ENCODE measurements at regions not wholly inside any gene's neighbourhood (a gene's known extent, or its start where the extent isn't known, plus 50 kb on each side); places are given as distances from the start of the nearest gene placed in this dataset.

DNA sequence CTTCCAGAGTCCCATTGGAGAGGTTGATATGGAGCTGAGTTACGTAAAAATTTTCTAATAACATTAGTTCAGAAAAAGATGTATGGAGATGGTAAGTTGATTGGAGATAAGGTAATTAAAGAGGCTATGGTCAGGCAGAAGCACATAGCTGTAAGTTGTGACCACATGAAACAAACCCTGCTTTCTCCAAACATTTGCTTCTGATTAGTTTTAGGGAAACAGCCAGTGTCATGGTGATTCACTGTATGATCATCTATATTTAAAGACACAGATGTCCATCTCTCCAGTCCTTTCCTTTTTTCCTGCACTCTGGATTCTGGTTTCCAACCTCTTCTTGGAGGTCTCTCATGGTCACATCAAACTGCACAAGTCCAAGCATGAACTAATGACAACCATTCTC is 1550.8 kb upstream of the PIK3C3 start:
- DNase-seq: no peak

DNA sequence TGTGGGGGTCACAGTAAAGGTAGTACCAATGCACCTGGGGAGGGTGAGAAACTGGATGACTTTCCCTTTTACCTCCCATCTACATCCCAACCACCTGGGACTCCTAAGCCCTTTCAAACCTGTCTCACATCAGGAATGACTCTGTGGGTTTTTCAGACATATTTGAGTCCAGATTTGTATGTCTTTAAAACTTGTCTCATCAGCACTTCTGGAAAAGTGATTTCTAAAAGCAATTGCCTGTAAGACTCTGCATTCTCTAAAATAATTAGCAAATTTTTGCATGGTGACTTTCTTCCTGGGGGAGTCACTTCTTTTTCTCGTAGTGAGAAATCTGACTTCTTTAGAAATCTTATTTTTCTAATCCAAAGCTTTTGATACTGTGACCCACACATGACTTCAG is 1553.0 kb upstream of the PIK3C3 start:
- DNase-seq: no peak

DNA sequence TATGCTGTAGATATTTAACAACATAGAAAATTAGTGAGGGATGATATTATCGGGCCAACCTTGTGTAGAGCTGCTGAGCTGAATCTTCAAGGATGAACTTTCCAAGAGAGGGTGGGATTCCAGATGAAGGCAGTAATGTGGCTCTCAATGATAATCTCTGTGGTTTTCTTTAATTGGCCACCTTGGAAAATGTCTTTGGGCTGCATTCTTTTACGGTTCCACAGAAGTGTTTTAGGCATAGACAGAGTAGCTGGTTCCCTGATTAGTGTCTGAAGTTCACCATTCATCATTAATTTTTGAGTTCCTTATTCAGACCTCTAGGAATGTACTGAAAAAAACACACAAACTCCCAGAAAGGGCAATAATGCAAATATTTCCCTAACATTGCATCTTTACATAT is 1566.9 kb upstream of the PIK3C3 start:
- no peak for DNase-seq

DNA sequence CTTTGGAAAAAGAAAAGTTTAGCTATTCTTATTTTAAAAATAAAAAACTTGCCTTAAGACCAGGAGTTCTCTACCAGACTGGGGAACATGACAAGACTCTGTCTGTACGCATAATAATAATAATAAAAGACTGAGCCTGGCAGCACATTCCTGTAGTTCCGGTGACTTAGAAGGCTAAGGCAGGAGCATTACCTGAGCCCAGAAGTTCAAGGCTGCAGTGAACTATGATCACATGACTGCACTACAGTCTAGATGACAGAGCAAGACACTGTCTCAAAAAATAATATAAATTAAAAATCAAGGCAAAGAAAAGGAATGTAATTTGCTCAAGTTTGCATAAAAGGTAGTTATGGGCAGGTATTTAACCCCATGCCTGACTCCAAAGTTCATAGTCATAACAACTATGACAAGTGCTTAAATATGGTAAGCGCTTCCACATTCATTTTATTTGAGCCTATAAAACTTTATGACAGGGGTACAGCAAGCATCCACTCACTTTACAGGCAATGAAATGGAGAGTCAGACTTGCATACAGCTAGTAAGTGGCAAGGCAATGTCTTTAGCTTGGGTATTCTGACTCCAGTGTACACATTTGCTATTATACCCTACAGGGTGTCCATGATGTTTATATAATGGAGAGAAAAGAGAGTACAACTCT is 1567.8 kb upstream of the PIK3C3 start:
- no peak for DNase-seq

DNA sequence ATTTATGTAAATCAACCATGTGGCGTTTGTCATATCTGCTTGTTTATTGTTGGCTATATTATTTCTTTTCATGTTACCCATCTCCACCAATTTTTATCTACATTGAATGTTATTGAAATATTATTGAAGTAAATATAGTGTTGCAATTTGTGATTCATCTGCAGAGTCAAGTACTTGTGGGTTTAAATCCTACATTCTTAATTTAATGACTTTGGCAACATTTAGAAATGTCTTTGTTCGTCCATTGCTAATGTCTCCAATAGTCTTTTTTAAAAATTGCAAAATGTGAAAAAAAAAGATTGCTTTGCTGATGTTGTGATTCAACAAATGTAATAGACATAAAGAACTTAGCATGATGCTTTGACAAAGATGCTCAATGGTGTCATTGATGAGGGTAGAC is 1572.8 kb upstream of the PIK3C3 start:
- no peak for DNase-seq

- no peak for DNase-seq
These were observed 1574.2 kb upstream of the PIK3C3 start for GRCh38 chr18:40380686-40381439.

- DNase-seq: no peak
These were observed 1579.2 kb upstream of the PIK3C3 start for GRCh38 chr18:40375837-40376236.

DNA sequence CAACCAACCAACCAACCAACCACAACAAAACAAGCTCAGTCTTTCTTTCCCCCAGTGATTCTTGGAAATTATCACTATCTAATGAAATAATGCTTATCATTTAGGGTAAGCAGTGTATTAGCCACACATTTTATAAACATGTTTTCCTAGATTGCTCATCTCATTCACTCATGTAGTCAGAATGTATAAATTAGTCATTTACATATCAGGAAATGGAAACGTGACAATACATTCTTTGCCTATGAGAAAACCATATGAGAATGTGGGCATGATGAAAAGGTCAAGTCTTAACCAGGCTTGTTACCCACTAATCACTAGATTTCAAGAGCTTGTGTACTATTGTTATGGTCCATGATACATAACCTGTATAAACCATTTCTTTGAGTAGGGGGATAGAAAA is 1583.4 kb upstream of the PIK3C3 start:
- DNase-seq: no peak

DNA sequence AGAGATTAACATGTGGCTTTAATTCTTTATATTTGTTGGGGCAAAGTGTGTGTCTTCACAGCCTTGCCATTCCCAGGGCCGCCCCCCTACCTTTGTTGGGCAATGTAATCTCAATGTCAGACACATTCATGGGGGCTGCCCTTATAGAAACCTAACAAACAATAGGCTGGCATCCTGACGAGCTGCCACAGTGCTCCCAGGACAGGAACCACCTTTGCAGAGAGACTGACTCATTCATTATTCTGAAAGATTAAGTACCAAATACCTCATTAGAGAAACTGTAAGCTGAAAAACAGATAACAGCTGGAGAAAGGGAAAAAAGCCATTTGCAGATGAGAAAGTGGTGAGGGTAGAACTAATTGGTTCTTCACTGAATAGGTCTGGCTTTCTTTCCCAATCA is 1587.5 kb upstream of the PIK3C3 start:
- DNase-seq: no peak

DNA sequence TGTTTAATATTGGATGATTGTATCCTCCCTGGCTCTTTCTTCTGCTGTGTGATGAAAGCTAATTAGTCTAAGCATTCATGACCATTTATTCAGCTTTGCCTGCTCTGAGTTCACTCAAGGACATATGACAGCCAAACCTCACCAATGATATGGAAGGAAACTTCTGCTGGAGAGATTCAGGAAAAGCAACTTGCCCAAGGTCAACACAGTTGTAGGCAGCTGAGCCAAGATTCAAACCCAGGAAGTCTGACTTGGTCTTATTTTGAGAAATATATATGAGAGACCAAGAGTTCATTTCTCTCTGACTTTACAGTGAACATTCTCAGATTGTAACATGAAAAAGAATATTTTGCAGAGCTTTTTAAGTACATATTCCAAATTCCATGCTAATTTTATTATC is 1588.5 kb upstream of the PIK3C3 start:
- DNase-seq: no peak

DNA sequence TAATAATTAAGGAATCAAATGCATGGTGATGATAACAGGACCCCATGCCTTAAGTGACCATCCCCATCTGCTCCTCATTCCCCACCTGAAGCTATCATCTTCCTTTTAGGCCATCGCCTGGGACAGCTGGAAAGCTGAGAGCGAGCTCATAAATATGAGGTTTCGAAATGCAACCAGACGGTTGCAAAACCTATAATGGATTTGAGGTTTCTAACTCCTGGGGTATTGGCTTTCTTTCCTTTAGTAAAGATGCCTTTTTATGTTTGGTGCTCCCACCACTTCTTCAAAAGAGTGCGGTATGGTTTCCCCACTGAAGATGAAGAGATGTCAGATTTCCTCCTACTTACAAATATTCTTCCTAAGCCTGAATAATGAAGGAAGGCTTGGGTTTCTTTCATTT is 1589.5 kb upstream of the PIK3C3 start:
- DNase-seq: no peak

GRCh38 chr18:40360558-40360957 is 1594.5 kb upstream of the PIK3C3 start:
- no peak for DNase-seq

DNA sequence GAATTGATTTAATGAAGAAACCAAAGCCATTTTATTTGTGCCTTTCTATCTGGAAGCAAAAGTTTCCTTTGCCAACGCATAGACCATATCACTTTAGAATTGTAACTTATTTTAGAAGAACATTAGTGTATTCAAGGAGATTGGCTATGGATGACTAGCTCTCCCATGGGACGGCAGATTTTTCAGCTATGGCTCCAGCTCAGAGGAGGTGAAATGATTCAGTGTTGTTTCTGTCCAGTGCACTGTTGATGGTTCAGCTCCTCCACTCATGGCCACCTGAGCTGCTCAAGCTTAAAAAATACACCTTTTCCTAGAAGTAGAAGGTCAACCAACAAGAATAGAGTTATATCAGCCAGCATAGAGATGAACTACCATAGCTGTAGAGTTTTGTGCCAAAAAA is 1597.5 kb upstream of the PIK3C3 start:
- no peak for DNase-seq

DNA sequence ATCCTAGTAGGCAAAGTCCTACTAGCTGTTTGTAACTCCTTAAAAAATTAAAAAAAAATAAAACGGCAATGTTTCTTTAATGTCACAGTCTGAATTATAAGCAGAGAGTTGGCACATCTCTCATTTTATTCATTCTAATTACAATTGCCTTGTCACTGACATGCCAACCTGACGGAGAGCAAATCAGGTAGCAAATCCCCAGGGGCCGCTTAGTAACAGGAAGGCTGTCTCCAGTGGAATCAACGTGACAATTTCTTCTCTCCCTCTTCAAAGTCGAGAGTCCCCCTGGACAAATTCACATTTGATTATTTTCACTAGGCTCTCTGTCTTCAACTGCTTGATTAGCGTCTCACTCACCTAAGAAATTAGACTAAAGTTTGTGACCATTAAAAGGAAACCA is 1598.9 kb upstream of the PIK3C3 start:
- no peak for DNase-seq

GRCh38 chr18:40355726-40356125 is 1599.3 kb upstream of the PIK3C3 start:
- no peak for DNase-seq

GRCh38 chr18:40348196-40348595 is 1606.8 kb upstream of the PIK3C3 start:
- no peak for DNase-seq

- DNase-seq: no peak
These were observed 1607.8 kb upstream of the PIK3C3 start for GRCh38 chr18:40347261-40347660.

DNA sequence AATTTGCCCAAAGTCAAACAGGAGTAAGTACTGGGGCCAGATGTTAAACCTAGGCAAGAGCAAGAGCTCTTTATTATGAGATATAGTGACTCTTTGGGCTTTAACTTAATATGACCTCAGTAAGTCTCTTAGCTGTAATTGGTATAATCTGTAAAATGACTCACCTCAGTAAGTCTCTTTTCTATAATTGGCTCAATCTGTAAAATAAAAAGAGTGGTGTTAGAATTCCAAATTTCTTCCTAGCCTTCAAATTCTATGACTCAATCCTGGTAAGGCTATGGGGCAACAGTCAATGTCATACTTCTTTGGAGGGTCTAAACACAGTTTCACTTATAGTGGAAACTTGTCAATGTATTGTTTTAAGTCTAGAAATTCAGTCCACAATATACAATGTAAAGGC is 1608.9 kb upstream of the PIK3C3 start:
- no peak for DNase-seq

DNA sequence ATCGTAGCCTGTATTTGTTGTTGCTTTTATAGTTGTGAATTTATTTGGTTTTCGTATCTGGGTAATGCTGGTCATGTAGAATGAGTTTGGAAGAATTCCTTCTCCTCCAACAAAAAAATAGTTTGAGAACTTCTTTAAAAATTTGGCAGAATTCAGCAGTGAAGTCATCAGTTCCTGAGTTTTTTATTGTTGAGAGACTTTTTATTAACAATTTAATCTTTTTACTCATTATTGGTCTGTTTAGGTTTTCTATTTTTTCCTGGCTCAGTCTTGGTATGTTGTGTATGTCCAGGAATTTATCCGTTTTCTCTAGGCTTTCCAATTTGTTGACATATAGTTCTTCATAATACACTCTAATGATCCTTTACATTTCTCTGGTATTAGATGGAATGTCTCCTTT is 1613.3 kb upstream of the PIK3C3 start:
- DNase-seq: no peak

- no peak for DNase-seq
These were observed 1616.8 kb upstream of the PIK3C3 start for GRCh38 chr18:40338284-40338683.

GRCh38 chr18:40326985-40327384 is 1628.0 kb upstream of the PIK3C3 start:
- DNase-seq: no peak

DNA sequence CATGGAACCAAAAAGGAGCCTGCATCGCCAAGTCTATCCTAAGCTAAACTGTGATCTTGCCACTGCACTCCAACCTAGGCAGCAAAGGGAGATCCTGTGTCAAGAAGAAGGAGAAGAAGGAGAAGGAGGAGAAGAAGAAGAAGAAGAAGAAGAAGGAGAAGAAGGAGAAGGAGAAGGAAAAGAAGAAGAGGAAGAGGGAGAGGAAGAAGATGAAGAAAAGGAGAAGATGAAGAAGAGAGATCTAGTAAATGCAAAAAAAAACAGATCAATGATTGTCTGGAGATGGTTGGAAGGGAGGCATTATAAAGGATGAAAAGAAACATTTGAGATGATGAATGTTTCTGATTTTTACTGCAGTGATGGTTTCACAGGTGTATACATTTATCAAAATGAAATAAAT is 1629.0 kb upstream of the PIK3C3 start:
- no peak for DNase-seq

- DNase-seq: no peak
These were observed 1640.8 kb upstream of the PIK3C3 start for GRCh38 chr18:40314199-40314598.

DNA sequence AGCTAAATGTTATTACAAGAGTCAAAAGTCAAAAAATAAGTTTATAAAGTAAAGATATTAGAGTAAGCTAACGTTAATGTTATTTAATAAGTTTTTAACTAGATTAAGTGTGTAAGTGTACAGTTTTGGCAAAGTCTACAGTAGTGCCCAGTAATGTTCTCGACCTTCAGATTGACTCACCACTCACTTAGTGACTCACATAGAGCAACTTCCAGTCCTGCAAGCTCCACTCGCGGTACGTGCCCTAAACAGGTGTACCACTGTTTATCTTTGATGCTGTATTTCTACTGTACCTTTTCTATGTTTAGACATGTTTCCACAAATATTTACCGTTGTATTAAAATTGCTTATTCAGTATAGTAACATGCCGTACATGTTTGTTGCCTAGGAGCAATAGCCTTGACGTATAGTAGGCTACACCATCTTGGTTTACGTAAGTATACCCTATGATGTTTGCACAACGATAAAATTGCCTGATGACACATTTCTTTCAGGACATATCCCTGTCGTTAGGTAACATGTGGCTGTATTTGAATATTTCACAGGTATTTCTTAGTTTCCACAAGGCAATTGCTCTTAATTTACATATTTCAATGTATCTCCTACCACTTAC is 1641.9 kb upstream of the PIK3C3 start:
- DNase-seq: no peak

GRCh38 chr18:40307627-40308026 is 1647.4 kb upstream of the PIK3C3 start:
- no peak for DNase-seq

All from activated CD4-positive, alpha-beta T cell treated with anti-CD3 and anti-CD28 coated beads, Interleukin-2, amount 50 U/mL, for 48 hours (primary cell).